HCT116 (cell line): ENCODE measurements at regions not wholly inside any gene's neighbourhood (a gene's known extent, or its start where the extent isn't known, plus 50 kb on each side); places are given as distances from the start of the nearest gene placed in this dataset.
"Not testable (repeated sequence)": the region's sequence is repeated elsewhere in the genome, so short reads cannot be mapped to it uniquely, and the experiment has no call there.

Experiments
- ATAC-seq: fragments of 200-7000 bp; cut with Tn5 transposase; 2 replicates; pipeline ENCODE4 v1.9.1; 2020; ENCODE audit warnings: mild to moderate bottlenecking, moderate library complexity
- BruUV-seq: library from RNA; stranded (reverse); fragments of 400-500 nt; replicated peaks from 2 replicates; lab custom pipeline; 2021; lab: Mats Ljungman, UMichigan
- CTCF ChIA-PET: fragments of 300-600 bp; sonication (Branson Sonifier 250); formaldehyde crosslinking; loops from one replicate; lab custom pipeline; 2021; ENCODE audit warnings: antibody characterized with exemption; lab: Charles Lee
- POLR2A ChIA-PET: fragments of 300-600, 350-600 bp; sonication (Branson Sonifier 250); formaldehyde crosslinking; loops from one replicate; lab custom pipeline; 2021; ENCODE audit warnings: antibody characterized with exemption; lab: Charles Lee
- RAD21 ChIA-PET, 2 experiments: fragments of 300-600 bp; sonication (Branson Sonifier 250); formaldehyde crosslinking; loops; one replicate each; lab custom pipeline; 2023; ENCODE audit warnings: low total read pairs in 2 of 2; ENCODE audit not compliant: uncharacterized antibody in 2 of 2, unreplicated experiment in 2 of 2, low non-redundant PET in 1 of 2; lab: Charles Lee
- DNase-seq: peaks from one replicate; pipeline ENCODE4 v3.0.0-alpha.2; 2010; ENCODE audit warnings: low read depth, low spot score
- H2AFZ ChIP-seq: fragments of 200-600 bp; shearing (Covaris generic), sonication (generic); 2 replicates; pipeline ENCODE4 v1.6.1; 2017; ENCODE audit warnings: low read depth, mixed run types, mixed read lengths, antibody characterized with exemption, low read length; ENCODE audit not compliant: poor library complexity, severe bottlenecking
- H3K27ac ChIP-seq: 2 replicates; pipeline ENCODE4 v1.5.1; 2012; ENCODE audit warnings: low read depth, low read length
- H3K27me3 ChIP-seq: fragments of 200-600 bp; sonication (generic); 2 replicates; pipeline ENCODE4 v1.6.1; 2016; ENCODE audit warnings: mixed run types, low read length, mixed read lengths; ENCODE audit not compliant: insufficient read depth
- H3K36me3 ChIP-seq, 2 experiments: fragments of 200-500 bp in 1 of 2; fragments of 200-600 bp in 1 of 2; sonication (Bioruptor generic) in 1 of 2; sonication (generic) in 1 of 2; 2 replicates each; pipeline versions ENCODE4 v1.5.1 to v1.6.1; 2014 to 2016; ENCODE audit warnings: low read length in 2 of 2, inconsistent platforms in 1 of 2, mixed read lengths in 1 of 2, mixed run types in 1 of 2; ENCODE audit not compliant: insufficient read depth in 2 of 2, control insufficient read depth in 1 of 2
- H3K4me1 ChIP-seq, 2 experiments: fragments of 200-600 bp in 1 of 2; sonication (generic) in 1 of 2; 2 replicates each; pipeline versions ENCODE4 v1.5.1 to v1.6.1; 2012 to 2017; ENCODE audit warnings: low read length in 2 of 2, inconsistent platforms in 1 of 2, mild to moderate bottlenecking in 1 of 2, mixed read lengths in 1 of 2, mixed run types in 1 of 2, moderate library complexity in 1 of 2; ENCODE audit not compliant: insufficient read depth in 2 of 2, control insufficient read depth in 1 of 2
- H3K4me2 ChIP-seq: fragments of 200-600 bp; sonication (generic); 2 replicates; pipeline ENCODE4 v1.6.1; 2017; ENCODE audit warnings: mixed run types, low read length, mixed read lengths
- H3K4me3 ChIP-seq, 2 experiments: fragments of 200-600 bp in 1 of 2; sonication (generic) in 1 of 2; replicated peaks in 1 of 2; 2 replicates each; pipeline ENCODE4 v1.5.1; 2011 to 2016; ENCODE audit warnings: low read length in 2 of 2, control low read depth in 1 of 2, low read depth in 1 of 2, mild to moderate bottlenecking in 1 of 2, mixed read lengths in 1 of 2, mixed run types in 1 of 2
- H3K79me2 ChIP-seq: fragments of 200-600 bp; sonication (generic); 2 replicates; pipeline ENCODE4 v1.6.1; 2017; ENCODE audit warnings: mild to moderate bottlenecking, mixed run types, low read length, moderate library complexity, mixed read lengths; ENCODE audit not compliant: insufficient read depth
- H3K9ac ChIP-seq: fragments of 200-600 bp; sonication (generic); 2 replicates; pipeline ENCODE4 v1.6.1; 2016; ENCODE audit warnings: low read length, mixed read lengths
- H3K9me2 ChIP-seq: fragments of 200-600 bp; sonication (generic), shearing (Covaris generic); 2 replicates; pipeline ENCODE4 v1.6.1; 2017; ENCODE audit warnings: mixed run types, mild to moderate bottlenecking, moderate library complexity; ENCODE audit not compliant: insufficient read depth
- H3K9me3 ChIP-seq, 2 experiments: fragments of 200-500 bp in 1 of 2; fragments of 200-600 bp in 1 of 2; sonication (Bioruptor generic) in 1 of 2; sonication (generic) in 1 of 2; 2 replicates each; pipeline ENCODE4 v1.6.1; 2014 to 2017; ENCODE audit warnings: low read length in 2 of 2, mixed read lengths in 2 of 2, inconsistent platforms in 1 of 2, low read depth in 1 of 2, mild to moderate bottlenecking in 1 of 2, mixed run types in 1 of 2, moderate library complexity in 1 of 2; ENCODE audit not compliant: control insufficient read depth in 1 of 2, insufficient read depth in 1 of 2
- H4K20me1 ChIP-seq: fragments of 200-600 bp; sonication (generic), shearing (Covaris generic); 2 replicates; pipeline ENCODE4 v1.6.1; 2017; ENCODE audit warnings: mixed run types, mild to moderate bottlenecking, moderate library complexity; ENCODE audit not compliant: insufficient read depth
- ATF3 ChIP-seq: IDR thresholded peaks from 2 replicates; pipeline ENCODE4 v1.6.1; 2012
- CBX3 ChIP-seq: IDR thresholded peaks from 2 replicates; pipeline ENCODE4 v1.6.1; 2012; ENCODE audit warnings: low read depth
- JUND ChIP-seq: IDR thresholded peaks from 2 replicates; pipeline ENCODE4 v1.6.1; 2012
- POLR2AphosphoS5 ChIP-seq: IDR thresholded peaks from 2 replicates; pipeline ENCODE4 v1.6.1; 2011; ENCODE audit warnings: mild to moderate bottlenecking, low read depth, low read length, moderate library complexity
- SIN3A ChIP-seq: IDR thresholded peaks from 2 replicates; pipeline ENCODE4 v1.6.1; 2012; ENCODE audit warnings: low read depth
- YY1 ChIP-seq: IDR thresholded peaks from 2 replicates; pipeline ENCODE4 v1.6.1; 2011; ENCODE audit warnings: low read length, low read depth, moderate library complexity, mild to moderate bottlenecking; ENCODE audit not compliant: insufficient replicate concordance; ENCODE audit errors: extremely low read depth
- ZNF274 ChIP-seq: fragments of 200-500 bp; sonication (Bioruptor generic); IDR thresholded peaks from 2 replicates; pipeline ENCODE4 v1.6.1; 2014; ENCODE audit warnings: mild to moderate bottlenecking, low read depth, low read length, inconsistent platforms
- intact Hi-C: fragments of 100-400 bp; cut with micrococcal nuclease; formaldehyde crosslinking; loops from 2 replicates; pipeline ENCODE4 v1.10.0; 2022

- POLR2A ChIA-PET: no interaction called here
- Histone ChIP-seq H3K4me2 (no peak overlapping the region), H3K9me2 (no peaks in the 10 kb centered on the region), H3K4me3 (no peak overlapping the region), H3K27ac (no peak overlapping the region), H3K9ac (no peak overlapping the region), H3K27me3 (no peaks in the 10 kb centered on the region), H3K36me3 (no peaks in the 10 kb centered on the region), H2AFZ (no peak overlapping the region), H4K20me1 (no peaks in the 10 kb centered on the region), H3K4me1 (no peaks in the 10 kb centered on the region), H3K9me3 (no peaks in the 10 kb centered on the region), H3K79me2 (no peaks in the 10 kb centered on the region)
- CTCF ChIA-PET: no interaction called here
- intact Hi-C loops: no loop called here
- RAD21 ChIA-PET: no interaction called here
- ATAC-seq: no peak
- BruUV-seq: no TSS peak
- TF ChIP-seq ZNF274 (no peak), CBX3 (no peak), ATF3 (no peak)
- DNase-seq: no peak
Measured at GRCh38 chrX:118239178-118239870, 106.6 kb upstream of the WDR44 start.

GRCh38 chrX:118239913-118240698 is 105.8 kb upstream of the WDR44 start:
- POLR2A ChIA-PET: no interaction called here
- intact Hi-C loops: no loop called here
- Histone ChIP-seq H3K36me3 (no peaks in the 10 kb centered on the region), H3K27ac (no peak overlapping the region), H3K9me2 (no peaks in the 10 kb centered on the region), H3K9me3 (no peaks in the 10 kb centered on the region), H3K4me2 (no peak overlapping the region), H3K4me3 (no peak overlapping the region), H3K79me2 (no peaks in the 10 kb centered on the region), H3K27me3 (no peaks in the 10 kb centered on the region), H2AFZ (no peak overlapping the region), H4K20me1 (no peaks in the 10 kb centered on the region), H3K9ac (no peak overlapping the region), H3K4me1 (no peaks in the 10 kb centered on the region)
- TF ChIP-seq POLR2AphosphoS5 (no peak), YY1 (no peak), CBX3 (no peak), ATF3 (no peak), SIN3A (no peak), JUND (no peak)
- CTCF ChIA-PET: no interaction called here
- RAD21 ChIA-PET: no interaction called here
- no TSS peak for BruUV-seq
- ATAC-seq: no peak
- DNase-seq: no peak

- H3K9me3 ChIP-seq, H3K9me2 ChIP-seq, H3K4me3 ChIP-seq, H2AFZ ChIP-seq, H3K9ac ChIP-seq, H3K27me3 ChIP-seq, intact Hi-C loops, H3K4me2 ChIP-seq, RAD21 ChIA-PET, CTCF ChIA-PET, H3K36me3 ChIP-seq, ATAC-seq, BruUV-seq, DNase-seq, H3K27ac ChIP-seq, POLR2A ChIA-PET, H3K4me1 ChIP-seq, H3K79me2 ChIP-seq, H4K20me1 ChIP-seq: not testable (repeated sequence)
Measured at GRCh38 chrX:118246961-118247360, 98.9 kb upstream of the WDR44 start.
